ENCODE measurements at regions not wholly inside any gene's neighbourhood (a gene's known extent, or its start where the extent isn't known, plus 50 kb on each side); places are given as distances from the start of the nearest gene placed in this dataset.

- no peak overlapping the region for H3K4me3 Mint-ChIP-seq
- intact Hi-C loops (cut with micrococcal nuclease) = no loop called here
- ChIA-PET POLR2A (ENCODE audit: partially characterized antibody) (no interaction called here), CTCF (ENCODE audit: partially characterized antibody) (no interaction called here)
- H3K27me3 Mint-ChIP-seq = no peaks in the 10 kb centered on the region
- Histone ChIP-seq H3K27ac (ENCODE audit: low read depth, low read length) (no peak overlapping the region), H3K27me3 (ENCODE audit: insufficient read depth, low read length) (no peaks in the 10 kb centered on the region), H3K36me3 (ENCODE audit: insufficient read depth, low read length) (no peaks in the 10 kb centered on the region), H3K4me3 (ENCODE audit: low read length in 2 of 2) (no peak overlapping the region), H3K4me1 (ENCODE audit: insufficient read depth, low read length) (no peaks in the 10 kb centered on the region), H3K9me3 (ENCODE audit: control insufficient read depth in 1 of 2, low read length in 2 of 2) (no peaks in the 10 kb centered on the region)
- no peaks in the 10 kb centered on the region for H3K4me1 Mint-ChIP-seq
- no peaks in the 10 kb centered on the region for H3K36me3 Mint-ChIP-seq
- peaks cover 0 to 6% (median 3%) of the 10 kb centered on the region in 8 donors for H3K9me3 Mint-ChIP-seq
- H3K27ac Mint-ChIP-seq = no peak overlapping the region
- no peak for DNase-seq
Observed at GRCh38 chr2:17306219-17306618, 212.0 kb downstream of the RAD51AP2 start.

GRCh38 chr2:17303521-17303920 is 214.7 kb downstream of the RAD51AP2 start:
- intact Hi-C loops (cut with micrococcal nuclease) = no loop called here
- no peaks in the 10 kb centered on the region for H3K9me3 ChIP-seq (ENCODE audit: control insufficient read depth in 1 of 2, low read length in 2 of 2)
- no peaks in the 10 kb centered on the region for H3K27me3 Mint-ChIP-seq
- no peak for DNase-seq
- no peak overlapping the region for H3K4me3 Mint-ChIP-seq
- H3K27ac Mint-ChIP-seq = no peak overlapping the region
- no peak overlapping the region for H3K27ac ChIP-seq (ENCODE audit: low read depth, low read length)
- POLR2A ChIA-PET (ENCODE audit: partially characterized antibody) = no interaction called here
- no peaks in the 10 kb centered on the region for H3K36me3 ChIP-seq (ENCODE audit: insufficient read depth, low read length)
- H3K27me3 ChIP-seq (ENCODE audit: insufficient read depth, low read length) = no peaks in the 10 kb centered on the region
- H3K4me3 ChIP-seq (ENCODE audit: low read length in 2 of 2) = no peak overlapping the region
- no peaks in the 10 kb centered on the region for H3K4me1 ChIP-seq (ENCODE audit: insufficient read depth, low read length)
- no peaks in the 10 kb centered on the region for H3K4me1 Mint-ChIP-seq
- CTCF ChIA-PET (ENCODE audit: partially characterized antibody) = no interaction called here
- H3K36me3 Mint-ChIP-seq = no peaks in the 10 kb centered on the region
- H3K9me3 Mint-ChIP-seq = peaks cover 0 to 11% (median 4%) of the 10 kb centered on the region in 8 donors

DNA sequence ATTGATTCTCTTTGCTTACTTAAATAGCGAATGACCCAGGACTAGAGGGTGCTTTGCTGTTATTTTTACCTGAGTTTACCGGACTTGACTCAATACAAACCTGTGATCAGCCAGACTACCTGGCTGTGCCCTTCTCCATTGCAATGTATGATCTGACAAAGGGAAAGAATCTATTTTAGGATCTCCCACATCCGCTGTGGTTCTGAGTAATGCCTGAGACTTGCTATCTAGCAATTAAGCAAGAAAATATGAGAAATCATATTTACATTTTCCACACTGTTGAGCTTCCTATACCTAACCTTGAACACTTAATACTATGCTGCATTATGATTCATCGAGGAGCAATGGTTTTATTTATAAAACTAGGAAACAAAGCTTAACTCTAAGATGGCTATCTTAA is 215.2 kb downstream of the RAD51AP2 start:
- DNase-seq = no peak
- peaks cover 0 to 14% (median 4%) of the 10 kb centered on the region in 8 donors for H3K9me3 Mint-ChIP-seq
- intact Hi-C loops (cut with micrococcal nuclease) = no loop called here
- no peaks in the 10 kb centered on the region for H3K4me1 Mint-ChIP-seq
- ChIA-PET POLR2A (ENCODE audit: partially characterized antibody) (no interaction called here), CTCF (ENCODE audit: partially characterized antibody) (no interaction called here)
- H3K36me3 Mint-ChIP-seq = no peaks in the 10 kb centered on the region
- Histone ChIP-seq H3K4me3 (ENCODE audit: low read length in 2 of 2) (no peak overlapping the region), H3K9me3 (ENCODE audit: control insufficient read depth in 1 of 2, low read length in 2 of 2) (no peaks in the 10 kb centered on the region), H3K27me3 (ENCODE audit: insufficient read depth, low read length) (no peaks in the 10 kb centered on the region), H3K4me1 (ENCODE audit: insufficient read depth, low read length) (no peaks in the 10 kb centered on the region), H3K27ac (ENCODE audit: low read depth, low read length) (no peak overlapping the region), H3K36me3 (ENCODE audit: insufficient read depth, low read length) (no peaks in the 10 kb centered on the region)
- H3K27me3 Mint-ChIP-seq = no peaks in the 10 kb centered on the region
- no peak overlapping the region for H3K4me3 Mint-ChIP-seq
- H3K27ac Mint-ChIP-seq = no peak overlapping the region

GRCh38 chr2:17302281-17302680 is 216.0 kb downstream of the RAD51AP2 start:
- H3K4me1 Mint-ChIP-seq = no peaks in the 10 kb centered on the region
- no peaks in the 10 kb centered on the region for H3K27me3 Mint-ChIP-seq
- H3K4me3 Mint-ChIP-seq = no peak overlapping the region
- H3K9me3 ChIP-seq (ENCODE audit: control insufficient read depth in 1 of 2, low read length in 2 of 2) = no peaks in the 10 kb centered on the region
- POLR2A ChIA-PET (ENCODE audit: partially characterized antibody) = no interaction called here
- no peaks in the 10 kb centered on the region for H3K36me3 ChIP-seq (ENCODE audit: insufficient read depth, low read length)
- DNase-seq = no peak
- intact Hi-C loops (cut with micrococcal nuclease) = no loop called here
- H3K4me1 ChIP-seq (ENCODE audit: insufficient read depth, low read length) = no peaks in the 10 kb centered on the region
- H3K4me3 ChIP-seq (ENCODE audit: low read length in 2 of 2) = no peak overlapping the region
- no peak overlapping the region for H3K27ac ChIP-seq (ENCODE audit: low read depth, low read length)
- CTCF ChIA-PET (ENCODE audit: partially characterized antibody) = no interaction called here
- no peak overlapping the region for H3K27ac Mint-ChIP-seq
- H3K9me3 Mint-ChIP-seq = peaks cover 0 to 14% (median 4%) of the 10 kb centered on the region in 8 donors
- no peaks in the 10 kb centered on the region for H3K36me3 Mint-ChIP-seq
- H3K27me3 ChIP-seq (ENCODE audit: insufficient read depth, low read length) = no peaks in the 10 kb centered on the region

GRCh38 chr2:17301437-17301836 is 216.8 kb downstream of the RAD51AP2 start:
- intact Hi-C loops (cut with micrococcal nuclease) = no loop called here
- no peak overlapping the region for H3K27ac Mint-ChIP-seq
- no peak overlapping the region for H3K4me3 Mint-ChIP-seq
- H3K36me3 Mint-ChIP-seq = no peaks in the 10 kb centered on the region
- Histone ChIP-seq H3K9me3 (ENCODE audit: control insufficient read depth in 1 of 2, low read length in 2 of 2) (no peaks in the 10 kb centered on the region), H3K27me3 (ENCODE audit: insufficient read depth, low read length) (no peaks in the 10 kb centered on the region), H3K36me3 (ENCODE audit: insufficient read depth, low read length) (no peaks in the 10 kb centered on the region), H3K4me1 (ENCODE audit: insufficient read depth, low read length) (no peaks in the 10 kb centered on the region), H3K4me3 (ENCODE audit: low read length in 2 of 2) (no peak overlapping the region), H3K27ac (ENCODE audit: low read depth, low read length) (no peak overlapping the region)
- H3K4me1 Mint-ChIP-seq = no peaks in the 10 kb centered on the region
- no peaks in the 10 kb centered on the region for H3K27me3 Mint-ChIP-seq
- ChIA-PET CTCF (ENCODE audit: partially characterized antibody) (no interaction called here), POLR2A (ENCODE audit: partially characterized antibody) (no interaction called here)
- H3K9me3 Mint-ChIP-seq = peaks cover 0 to 14% (median 5%) of the 10 kb centered on the region in 8 donors
- no peak for DNase-seq

GRCh38 chr2:17299891-17300540 is 218.2 kb downstream of the RAD51AP2 start:
- POLR2A ChIA-PET (ENCODE audit: partially characterized antibody) = no interaction called here
- intact Hi-C loops (cut with micrococcal nuclease) = no loop called here
- H3K36me3 ChIP-seq (ENCODE audit: insufficient read depth, low read length) = no peaks in the 10 kb centered on the region
- CTCF ChIA-PET (ENCODE audit: partially characterized antibody) = no interaction called here
- no peak overlapping the region for H3K27ac ChIP-seq (ENCODE audit: low read depth, low read length)
- Mint-ChIP-seq H3K36me3 (no peaks in the 10 kb centered on the region), H3K4me3 (no peak overlapping the region), H3K9me3 (peaks cover 0 to 14% (median 4%) of the 10 kb centered on the region in 8 donors), H3K27me3 (no peaks in the 10 kb centered on the region), H3K27ac (no peak overlapping the region), H3K4me1 (no peaks in the 10 kb centered on the region)
- no peak for DNase-seq
- no peaks in the 10 kb centered on the region for H3K4me1 ChIP-seq (ENCODE audit: insufficient read depth, low read length)
- no peaks in the 10 kb centered on the region for H3K9me3 ChIP-seq (ENCODE audit: control insufficient read depth in 1 of 2, low read length in 2 of 2)
- H3K27me3 ChIP-seq (ENCODE audit: insufficient read depth, low read length) = no peaks in the 10 kb centered on the region
- no peak overlapping the region for H3K4me3 ChIP-seq (ENCODE audit: low read length in 2 of 2)

DNA sequence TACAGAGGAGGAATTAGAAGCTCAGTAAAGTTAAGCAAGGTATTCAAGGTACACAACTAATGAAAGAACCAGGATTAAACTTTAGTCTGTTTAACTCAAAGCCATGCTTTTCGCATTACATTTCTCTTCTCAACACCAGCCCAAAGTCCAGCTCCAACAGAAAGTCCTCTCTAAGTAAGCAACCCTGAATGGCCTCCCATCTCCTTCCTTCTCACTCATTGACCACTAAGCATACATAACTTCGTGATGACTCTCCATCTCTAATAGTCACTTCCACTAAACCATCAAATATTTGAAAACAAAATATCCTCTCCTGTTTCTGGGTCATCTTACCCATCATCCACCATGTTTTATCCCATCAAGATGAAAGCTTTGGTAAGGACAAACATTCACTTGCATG is 219.8 kb downstream of the RAD51AP2 start:
- no peaks in the 10 kb centered on the region for H3K4me1 Mint-ChIP-seq
- no peak overlapping the region for H3K4me3 ChIP-seq (ENCODE audit: low read length in 2 of 2)
- H3K4me1 ChIP-seq (ENCODE audit: insufficient read depth, low read length) = no peaks in the 10 kb centered on the region
- H3K4me3 Mint-ChIP-seq = no peak overlapping the region
- H3K27me3 ChIP-seq (ENCODE audit: insufficient read depth, low read length) = no peaks in the 10 kb centered on the region
- no peaks in the 10 kb centered on the region for H3K27me3 Mint-ChIP-seq
- H3K27ac Mint-ChIP-seq = no peak overlapping the region
- CTCF ChIA-PET (ENCODE audit: partially characterized antibody) = no interaction called here
- DNase-seq = no peak
- H3K9me3 ChIP-seq (ENCODE audit: control insufficient read depth in 1 of 2, low read length in 2 of 2) = no peaks in the 10 kb centered on the region
- no peaks in the 10 kb centered on the region for H3K36me3 ChIP-seq (ENCODE audit: insufficient read depth, low read length)
- POLR2A ChIA-PET (ENCODE audit: partially characterized antibody) = no interaction called here
- H3K36me3 Mint-ChIP-seq = no peaks in the 10 kb centered on the region
- intact Hi-C loops (cut with micrococcal nuclease) = no loop called here
- H3K27ac ChIP-seq (ENCODE audit: low read depth, low read length) = no peak overlapping the region
- H3K9me3 Mint-ChIP-seq = peaks cover 0 to 11% (median 3%) of the 10 kb centered on the region in 8 donors

DNA sequence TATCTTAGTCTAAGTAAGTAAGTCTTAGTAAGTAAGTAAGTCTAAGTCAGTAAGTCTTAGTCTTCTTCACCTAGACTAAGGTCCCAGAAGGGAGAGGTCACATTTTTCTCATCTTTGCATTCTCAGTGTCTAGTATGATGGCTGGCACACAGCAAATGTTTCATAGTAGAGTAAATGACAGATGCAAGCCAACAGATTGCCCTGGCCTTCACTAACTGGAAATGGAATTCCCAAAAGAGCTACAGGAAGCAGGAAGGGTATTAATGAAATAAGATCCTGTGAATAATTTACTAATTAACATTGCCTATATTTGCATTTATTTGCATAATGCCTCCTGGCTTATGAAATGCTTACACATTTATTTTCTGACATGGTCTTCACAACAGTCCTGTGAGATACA is 221.6 kb downstream of the RAD51AP2 start:
- Histone ChIP-seq H3K27me3 (ENCODE audit: insufficient read depth, low read length) (no peaks in the 10 kb centered on the region), H3K4me3 (ENCODE audit: low read length in 2 of 2) (no peak overlapping the region), H3K36me3 (ENCODE audit: insufficient read depth, low read length) (no peaks in the 10 kb centered on the region), H3K9me3 (ENCODE audit: control insufficient read depth in 1 of 2, low read length in 2 of 2) (no peaks in the 10 kb centered on the region), H3K4me1 (ENCODE audit: insufficient read depth, low read length) (no peaks in the 10 kb centered on the region), H3K27ac (ENCODE audit: low read depth, low read length) (no peak overlapping the region)
- POLR2A ChIA-PET (ENCODE audit: partially characterized antibody) = no interaction called here
- intact Hi-C loops (cut with micrococcal nuclease) = no loop called here
- DNase-seq = no peak
- Mint-ChIP-seq H3K27me3 (no peaks in the 10 kb centered on the region), H3K9me3 (peaks cover 0 to 13% (median 3%) of the 10 kb centered on the region in 8 donors), H3K4me3 (no peak overlapping the region), H3K4me1 (no peaks in the 10 kb centered on the region), H3K36me3 (no peaks in the 10 kb centered on the region), H3K27ac (no peak overlapping the region)
- CTCF ChIA-PET (ENCODE audit: partially characterized antibody) = no interaction called here
